ENCODE measurements at regions not wholly inside any gene's neighbourhood (a gene's known extent, or its start where the extent isn't known, plus 50 kb on each side); places are given as distances from the start of the nearest gene placed in this dataset.

GRCh38 chr1:82542141-82542540 lies 741.4 kb downstream of the ADGRL2 start:
- ATAC-seq (ENCODE audit: low read depth) (no peak), DNase-seq (no peak)
- no peak overlapping the region for H2BK15ac ChIP-seq (ENCODE audit: low read depth, low read length)
- no peaks in the 10 kb centered on the region for H3K27me3 ChIP-seq (ENCODE audit: control insufficient read depth, insufficient read depth, low read length)
- H4K8ac ChIP-seq (ENCODE audit: low read depth in 2 of 2, low read length in 2 of 2): no peak overlapping the region
- H3K4me1 ChIP-seq (ENCODE audit: control insufficient read depth, insufficient read depth, low read length): no peaks in the 10 kb centered on the region
- H3K9me1 ChIP-seq (ENCODE audit: insufficient read depth, low read length): no peaks in the 10 kb centered on the region
- H2BK120ac ChIP-seq (ENCODE audit: low read depth, low read length): no peak overlapping the region
- no peak overlapping the region for H4K5ac ChIP-seq (ENCODE audit: low read depth, low read length)
- H3K36me3 ChIP-seq (ENCODE audit: control insufficient read depth, insufficient read depth, low read length): no peaks in the 10 kb centered on the region
- H3K4me2 ChIP-seq (ENCODE audit: low read depth, low read length): no peak overlapping the region
- POLR2A ChIA-PET (ENCODE audit: unreplicated experiment): no interaction called here
- no peak overlapping the region for H4K91ac ChIP-seq (ENCODE audit: insufficient read depth, low read depth, low read length)
- CTCF ChIA-PET: no interaction called here
- H3K4ac ChIP-seq (ENCODE audit: low read depth, low read length): no peak overlapping the region
- no peak overlapping the region for H2AFZ ChIP-seq (replicated peaks; ENCODE audit: low read length, poor library complexity)
- no peak overlapping the region for H3K9ac ChIP-seq (ENCODE audit: low read depth, low read length)
- dilution Hi-C loops (cut with HindIII; ENCODE audit: low sequenced_read_pairs, unreplicated experiment): no loop called here
- no peak overlapping the region for H3K56ac ChIP-seq (ENCODE audit: extremely low read depth, insufficient read depth, low read length)
- intact Hi-C loops (cut with micrococcal nuclease): no loop called here
- H2AK5ac ChIP-seq (ENCODE audit: low read depth, low read length): no peak overlapping the region
- no CpG with 5 or more reads among the region's 4 CpGs for WGBS, 2 experiments (ENCODE audit: extremely low coverage in 2 of 2, insufficient read length in 1 of 2)
- no peaks in the 10 kb centered on the region for H4K20me1 ChIP-seq (ENCODE audit: insufficient read depth, low read length)
- no peak overlapping the region for H2BK5ac ChIP-seq (ENCODE audit: low read depth, low read length, poor library complexity, severe bottlenecking)
- no peaks in the 10 kb centered on the region for H3K79me1 ChIP-seq (ENCODE audit: low read depth in 1 of 2, low read length in 2 of 2)
- no peak overlapping the region for H3K27ac ChIP-seq (ENCODE audit: insufficient read depth, low read length)
- no peak overlapping the region for H3K4me3 ChIP-seq (ENCODE audit: insufficient read depth, low read depth, low read length)
- no peak overlapping the region for H2AK9ac ChIP-seq (replicated peaks; ENCODE audit: low read depth, low read length, poor library complexity)
- TF ChIP-seq MAZ (IDR thresholded peaks at IDR 0.05; ENCODE audit: borderline replicate concordance, low read depth, low read length) (no peak), RAD21 (IDR thresholded peaks at IDR 0.05; ENCODE audit: low read length) (no peak), USF2 (IDR thresholded peaks at IDR 0.05; ENCODE audit: low read depth, low read length) (no peak), CHD1 (IDR thresholded peaks at IDR 0.05; ENCODE audit: low read depth, low read length) (no peak), ELK1 (IDR thresholded peaks at IDR 0.05; ENCODE audit: borderline replicate concordance, low read depth, low read length) (no peak), RCOR1 (IDR thresholded peaks at IDR 0.05; ENCODE audit: insufficient replicate concordance, low read length) (no peak), MAFK (IDR thresholded peaks at IDR 0.05; ENCODE audit: low read depth, low read length) (no peak), NFE2L2 (IDR thresholded peaks at IDR 0.05; ENCODE audit: low read depth, low read length) (no peak)
- no TSS peak for BruUV-seq (replicated peaks)
- no peak overlapping the region for H3K18ac ChIP-seq (ENCODE audit: low read depth, low read length)
- peaks cover 5% of the 10 kb centered on the region for H3K9me3 ChIP-seq (ENCODE audit: control insufficient read depth, insufficient read depth, low read length)
- H3K14ac ChIP-seq (replicated peaks; ENCODE audit: low read depth, low read length): no peak overlapping the region
- in situ Hi-C loops (cut with MboI; ENCODE audit: low sequenced_read_pairs): no loop called here
- no peak overlapping the region for H2BK20ac ChIP-seq (ENCODE audit: low read depth, low read length)
- H3K23ac ChIP-seq (ENCODE audit: low read depth, low read length): no peak overlapping the region
